ENCODE measurements at regions not wholly inside any gene's neighbourhood (a gene's known extent, or its start where the extent isn't known, plus 50 kb on each side); places are given as distances from the start of the nearest gene placed in this dataset.

- no peaks in the 10 kb centered on the region for H3K4me1 Mint-ChIP-seq
- H3K27ac ChIP-seq (ENCODE audit: low read depth, low read length): no peak overlapping the region
- no peak overlapping the region for H3K4me3 Mint-ChIP-seq
- CTCF ChIA-PET (ENCODE audit: partially characterized antibody): no interaction called here
- H3K27me3 ChIP-seq (ENCODE audit: insufficient read depth, low read length): no peaks in the 10 kb centered on the region
- POLR2A ChIA-PET (ENCODE audit: partially characterized antibody): no interaction called here
- no peak overlapping the region for H3K4me3 ChIP-seq (ENCODE audit: low read length in 2 of 2)
- peaks cover 0 to 4% (median under 1%) of the 10 kb centered on the region in 8 donors for H3K9me3 Mint-ChIP-seq
- H3K36me3 ChIP-seq (ENCODE audit: insufficient read depth, low read length): no peaks in the 10 kb centered on the region
- no peaks in the 10 kb centered on the region for H3K36me3 Mint-ChIP-seq
- no peaks in the 10 kb centered on the region for H3K27me3 Mint-ChIP-seq
- H3K27ac Mint-ChIP-seq: no peak overlapping the region
- intact Hi-C loops (cut with micrococcal nuclease): no loop called here
- H3K4me1 ChIP-seq (ENCODE audit: insufficient read depth, low read length): no peaks in the 10 kb centered on the region
- H3K9me3 ChIP-seq (ENCODE audit: control insufficient read depth in 1 of 2, low read length in 2 of 2): no peaks in the 10 kb centered on the region
- DNase-seq: no peak
Measured at GRCh38 chr10:57638411-57638810, 629.3 kb downstream of the IPMK start.

GRCh38 chr10:57628592-57629284 is 639.0 kb downstream of the IPMK start:
- H3K9me3 Mint-ChIP-seq: peaks cover 0 to 5% (median under 1%) of the 10 kb centered on the region in 8 donors
- no peak overlapping the region for H3K27ac Mint-ChIP-seq
- Histone ChIP-seq H3K4me3 (ENCODE audit: low read length in 2 of 2) (no peak overlapping the region), H3K36me3 (ENCODE audit: insufficient read depth, low read length) (no peaks in the 10 kb centered on the region), H3K4me1 (ENCODE audit: insufficient read depth, low read length) (no peaks in the 10 kb centered on the region), H3K9me3 (ENCODE audit: control insufficient read depth in 1 of 2, low read length in 2 of 2) (no peaks in the 10 kb centered on the region), H3K27ac (ENCODE audit: low read depth, low read length) (no peak overlapping the region), H3K27me3 (ENCODE audit: insufficient read depth, low read length) (no peaks in the 10 kb centered on the region)
- ChIA-PET CTCF (ENCODE audit: partially characterized antibody) (no interaction called here), POLR2A (ENCODE audit: partially characterized antibody) (no interaction called here)
- intact Hi-C loops (cut with micrococcal nuclease): no loop called here
- H3K36me3 Mint-ChIP-seq: no peaks in the 10 kb centered on the region
- no peak for DNase-seq
- no peaks in the 10 kb centered on the region for H3K4me1 Mint-ChIP-seq
- no peak overlapping the region for H3K4me3 Mint-ChIP-seq
- H3K27me3 Mint-ChIP-seq: no peaks in the 10 kb centered on the region

DNA sequence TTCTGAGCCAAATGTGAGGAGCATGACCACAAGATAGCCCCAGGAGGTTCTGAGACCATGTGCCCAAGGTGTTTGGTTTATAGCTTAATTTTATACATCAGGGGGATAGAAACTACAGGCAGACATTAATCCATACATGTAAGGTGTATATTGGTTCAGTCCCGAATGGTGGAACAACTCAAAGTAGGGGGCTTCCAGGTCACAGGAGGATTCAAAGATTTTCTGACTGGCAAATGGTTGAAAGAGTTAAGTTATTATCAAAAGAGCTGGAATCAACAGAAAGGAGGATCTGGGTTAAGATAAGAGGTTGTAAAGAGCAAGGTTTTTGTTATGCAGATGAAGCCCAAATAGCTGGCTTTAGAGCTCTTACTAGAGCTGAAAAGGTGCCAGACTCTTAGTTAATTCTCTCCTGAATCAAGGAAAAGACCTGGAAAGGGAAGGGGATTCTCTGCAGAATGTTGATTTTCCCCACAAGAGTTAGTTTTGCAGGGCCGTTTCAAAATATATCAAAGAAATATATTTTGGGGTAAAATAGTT is 640.0 kb downstream of the IPMK start:
- Mint-ChIP-seq H3K36me3 (no peaks in the 10 kb centered on the region), H3K4me3 (no peak overlapping the region), H3K9me3 (peaks cover 0 to 5% (median 0%) of the 10 kb centered on the region in 8 donors), H3K27ac (no peak overlapping the region), H3K27me3 (no peaks in the 10 kb centered on the region), H3K4me1 (no peaks in the 10 kb centered on the region)
- no peaks in the 10 kb centered on the region for H3K27me3 ChIP-seq (ENCODE audit: insufficient read depth, low read length)
- H3K27ac ChIP-seq (ENCODE audit: low read depth, low read length): no peak overlapping the region
- no peak overlapping the region for H3K4me3 ChIP-seq (ENCODE audit: low read length in 2 of 2)
- no peaks in the 10 kb centered on the region for H3K9me3 ChIP-seq (ENCODE audit: control insufficient read depth in 1 of 2, low read length in 2 of 2)
- DNase-seq: no peak
- intact Hi-C loops (cut with micrococcal nuclease): no loop called here
- H3K36me3 ChIP-seq (ENCODE audit: insufficient read depth, low read length): no peaks in the 10 kb centered on the region
- ChIA-PET CTCF (ENCODE audit: partially characterized antibody) (no interaction called here), POLR2A (ENCODE audit: partially characterized antibody) (no interaction called here)
- H3K4me1 ChIP-seq (ENCODE audit: insufficient read depth, low read length): no peaks in the 10 kb centered on the region

DNA sequence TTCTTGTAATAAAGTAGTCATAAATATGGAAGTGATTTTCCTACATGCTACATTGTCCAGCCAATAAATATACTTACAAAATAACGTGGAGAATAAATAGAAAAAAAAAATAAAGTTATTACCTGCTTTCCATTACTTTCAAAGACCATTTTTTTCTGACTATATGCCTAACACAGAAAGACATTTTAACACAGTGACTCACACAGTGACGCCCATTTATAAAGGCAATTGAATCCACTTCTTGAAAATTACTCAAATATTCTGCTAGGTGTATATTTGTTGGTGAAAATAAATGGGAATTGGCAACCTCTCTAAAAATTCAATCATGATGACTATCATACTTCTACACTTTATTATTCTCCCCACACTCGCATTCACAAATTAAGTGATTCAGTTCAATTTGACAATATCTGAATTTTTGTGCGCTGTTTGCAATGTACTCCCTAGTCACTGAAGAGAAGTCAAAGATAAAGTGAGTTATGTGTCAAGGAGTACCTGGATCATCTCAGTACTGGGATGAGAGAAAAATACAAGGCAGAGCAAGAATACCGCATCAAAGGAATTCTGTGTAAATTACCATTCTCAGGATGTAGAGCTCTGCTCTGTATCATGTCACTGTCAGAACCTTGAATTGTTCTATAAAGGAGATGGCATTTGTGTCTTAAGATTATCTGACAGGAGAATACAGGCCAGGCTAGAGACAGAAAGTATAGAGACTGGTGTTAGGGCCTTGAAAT is 642.7 kb downstream of the IPMK start:
- Histone ChIP-seq H3K4me1 (ENCODE audit: insufficient read depth, low read length) (no peaks in the 10 kb centered on the region), H3K27ac (ENCODE audit: low read depth, low read length) (no peak overlapping the region), H3K27me3 (ENCODE audit: insufficient read depth, low read length) (no peaks in the 10 kb centered on the region), H3K9me3 (ENCODE audit: control insufficient read depth in 1 of 2, low read length in 2 of 2) (no peaks in the 10 kb centered on the region), H3K4me3 (ENCODE audit: low read length in 2 of 2) (no peak overlapping the region), H3K36me3 (ENCODE audit: insufficient read depth, low read length) (no peaks in the 10 kb centered on the region)
- CTCF ChIA-PET (ENCODE audit: partially characterized antibody): no interaction called here
- H3K27ac Mint-ChIP-seq: no peak overlapping the region
- H3K4me3 Mint-ChIP-seq: no peak overlapping the region
- DNase-seq: no peak
- H3K9me3 Mint-ChIP-seq: peaks cover 0 to 5% (median 0%) of the 10 kb centered on the region in 8 donors
- intact Hi-C loops (cut with micrococcal nuclease): no loop called here
- no peaks in the 10 kb centered on the region for H3K4me1 Mint-ChIP-seq
- H3K27me3 Mint-ChIP-seq: no peaks in the 10 kb centered on the region
- H3K36me3 Mint-ChIP-seq: no peaks in the 10 kb centered on the region
- POLR2A ChIA-PET (ENCODE audit: partially characterized antibody): no interaction called here

- H3K9me3 Mint-ChIP-seq: peaks cover 0 to 5% (median 0%) of the 10 kb centered on the region in 8 donors
- ChIA-PET POLR2A (ENCODE audit: partially characterized antibody) (no interaction called here), CTCF (ENCODE audit: partially characterized antibody) (no interaction called here)
- H3K4me1 ChIP-seq (ENCODE audit: insufficient read depth, low read length): no peaks in the 10 kb centered on the region
- DNase-seq: no peak
- H3K4me1 Mint-ChIP-seq: no peaks in the 10 kb centered on the region
- H3K36me3 ChIP-seq (ENCODE audit: insufficient read depth, low read length): no peaks in the 10 kb centered on the region
- intact Hi-C loops (cut with micrococcal nuclease): no loop called here
- H3K9me3 ChIP-seq (ENCODE audit: control insufficient read depth in 1 of 2, low read length in 2 of 2): no peaks in the 10 kb centered on the region
- no peak overlapping the region for H3K27ac Mint-ChIP-seq
- no peaks in the 10 kb centered on the region for H3K27me3 Mint-ChIP-seq
- H3K4me3 ChIP-seq (ENCODE audit: low read length in 2 of 2): no peak overlapping the region
- H3K4me3 Mint-ChIP-seq: no peak overlapping the region
- H3K27ac ChIP-seq (ENCODE audit: low read depth, low read length): no peak overlapping the region
- no peaks in the 10 kb centered on the region for H3K36me3 Mint-ChIP-seq
- H3K27me3 ChIP-seq (ENCODE audit: insufficient read depth, low read length): no peaks in the 10 kb centered on the region
Measured at GRCh38 chr10:57624066-57624465, 643.6 kb downstream of the IPMK start.

- H3K9me3 Mint-ChIP-seq: peaks cover 0 to 3% (median 0%) of the 10 kb centered on the region in 8 donors
- H3K27ac ChIP-seq (ENCODE audit: low read depth, low read length): no peak overlapping the region
- H3K9me3 ChIP-seq (ENCODE audit: control insufficient read depth in 1 of 2, low read length in 2 of 2): no peaks in the 10 kb centered on the region
- DNase-seq: no peak
- no peak overlapping the region for H3K27ac Mint-ChIP-seq
- no peaks in the 10 kb centered on the region for H3K36me3 ChIP-seq (ENCODE audit: insufficient read depth, low read length)
- CTCF ChIA-PET (ENCODE audit: partially characterized antibody): no interaction called here
- H3K4me3 ChIP-seq (ENCODE audit: low read length in 2 of 2): no peak overlapping the region
- no peaks in the 10 kb centered on the region for H3K4me1 Mint-ChIP-seq
- no peaks in the 10 kb centered on the region for H3K36me3 Mint-ChIP-seq
- intact Hi-C loops (cut with micrococcal nuclease): no loop called here
- no peak overlapping the region for H3K4me3 Mint-ChIP-seq
- no peaks in the 10 kb centered on the region for H3K4me1 ChIP-seq (ENCODE audit: insufficient read depth, low read length)
- no peaks in the 10 kb centered on the region for H3K27me3 Mint-ChIP-seq
- H3K27me3 ChIP-seq (ENCODE audit: insufficient read depth, low read length): no peaks in the 10 kb centered on the region
- POLR2A ChIA-PET (ENCODE audit: partially characterized antibody): no interaction called here
Measured at GRCh38 chr10:57621466-57621865, 646.2 kb downstream of the IPMK start.

DNA sequence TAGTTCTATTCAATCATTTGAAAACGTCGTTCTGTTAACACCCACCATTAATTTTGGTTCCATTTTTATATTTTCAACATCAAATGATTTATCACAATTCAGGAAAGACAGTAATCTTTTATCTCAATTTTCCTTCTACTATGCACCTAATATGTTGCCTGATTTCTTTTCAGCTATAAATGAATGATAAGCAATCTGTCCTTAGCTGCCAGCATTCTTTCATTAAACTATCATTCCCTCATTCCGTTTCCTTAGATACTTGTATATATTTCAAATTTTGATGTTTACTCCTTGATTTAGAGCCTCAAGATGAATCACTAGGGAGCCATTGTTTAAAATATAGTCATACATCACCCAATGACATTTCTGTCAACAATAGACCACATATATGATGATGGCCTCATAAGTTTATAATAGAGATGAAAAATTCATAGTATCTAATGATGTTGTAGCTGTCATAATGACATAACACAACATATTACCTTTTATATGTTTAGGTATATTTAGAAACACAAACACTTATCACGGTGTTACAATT is 661.7 kb downstream of the IPMK start:
- CTCF ChIA-PET (ENCODE audit: partially characterized antibody): no interaction called here
- no peaks in the 10 kb centered on the region for H3K4me1 Mint-ChIP-seq
- no peaks in the 10 kb centered on the region for H3K9me3 ChIP-seq (ENCODE audit: control insufficient read depth in 1 of 2, low read length in 2 of 2)
- peaks cover 0 to 13% (median 7%) of the 10 kb centered on the region in 8 donors for H3K9me3 Mint-ChIP-seq
- intact Hi-C loops (cut with micrococcal nuclease): no loop called here
- no peak overlapping the region for H3K27ac Mint-ChIP-seq
- POLR2A ChIA-PET (ENCODE audit: partially characterized antibody): no interaction called here
- H3K4me1 ChIP-seq (ENCODE audit: insufficient read depth, low read length): no peaks in the 10 kb centered on the region
- H3K4me3 ChIP-seq (ENCODE audit: low read length in 2 of 2): no peak overlapping the region
- no peaks in the 10 kb centered on the region for H3K27me3 Mint-ChIP-seq
- no peak overlapping the region for H3K27ac ChIP-seq (ENCODE audit: low read depth, low read length)
- no peak overlapping the region for H3K4me3 Mint-ChIP-seq
- H3K36me3 Mint-ChIP-seq: no peaks in the 10 kb centered on the region
- H3K27me3 ChIP-seq (ENCODE audit: insufficient read depth, low read length): no peaks in the 10 kb centered on the region
- DNase-seq: no peak
- H3K36me3 ChIP-seq (ENCODE audit: insufficient read depth, low read length): no peaks in the 10 kb centered on the region

Measured in CD4-positive, alpha-beta memory T cell (primary cell).